Thoracic aorta (tissue), 2 donors: ENCODE measurements at regions not wholly inside any gene's neighbourhood (a gene's known extent, or its start where the extent isn't known, plus 50 kb on each side); places are given as distances from the start of the nearest gene placed in this dataset.

Experiments used
- ATAC-seq: fragments of 150-250 bp; one replicate; pipeline ENCODE4 v1.8.0; 2017; ENCODE audit warnings: low read depth; ENCODE audit not compliant: insufficient number of reproducible peaks, low FRiP score
- DNase-seq: peaks from one replicate; pipeline ENCODE4 v3.0.0-alpha.2; 2020; ENCODE audit warnings: low spot score
- H3K27ac ChIP-seq, 2 donors: fragments of 200-600 bp; sonication (generic); 1 replicate in 1 of 2; 2 replicates in 1 of 2; pipeline ENCODE4 v1.5.1; 2016; ENCODE audit warnings: mild to moderate bottlenecking in 2 of 2, moderate library complexity in 2 of 2
- H3K27me3 ChIP-seq: fragments of 200-600 bp; sonication (generic); replicated peaks from 2 replicates; pipeline ENCODE4 v1.6.0; 2016; ENCODE audit warnings: mild to moderate bottlenecking; ENCODE audit not compliant: insufficient read depth
- H3K36me3 ChIP-seq: fragments of 200-600 bp; sonication (generic); one replicate; pipeline ENCODE4 v1.5.1; 2016
- H3K4me1 ChIP-seq, 2 donors: fragments of 200-600 bp; sonication (generic); 1 replicate in 1 of 2; 2 replicates in 1 of 2; pipeline versions ENCODE4 v1.5.1 to v1.6.0; 2016; ENCODE audit warnings: low read depth in 2 of 2, mild to moderate bottlenecking in 1 of 2; ENCODE audit not compliant: control insufficient read depth in 1 of 2
- H3K4me3 ChIP-seq: fragments of 200-600 bp; sonication (generic); 2 replicates; pipeline ENCODE4 v1.5.1; 2016; ENCODE audit warnings: mild to moderate bottlenecking
- H3K9me3 ChIP-seq: fragments of 200-600 bp; sonication (generic); 2 replicates; pipeline ENCODE4 v1.5.1; 2016
- CTCF ChIP-seq: fragments of 200-600 bp; sonication (generic); IDR thresholded peaks from one replicate; pipeline ENCODE4 v1.5.1; 2019; ENCODE audit warnings: antibody characterized with exemption

GRCh38 chr12:86903159-86903558, 647.0 kb upstream of the MGAT4C start:
- DNase-seq (no peak), ATAC-seq (no peak)
- TF ChIP-seq CTCF = no peak
- no peaks in the 10 kb centered on the region for H3K27me3 ChIP-seq
- H3K36me3 ChIP-seq = no peaks in the 10 kb centered on the region
- peaks cover 0 to 5% of the 10 kb centered on the region in 2 donors for H3K4me1 ChIP-seq
- no peak overlapping the region for H3K27ac ChIP-seq
- H3K4me3 ChIP-seq = no peak overlapping the region
- H3K9me3 ChIP-seq = no peaks in the 10 kb centered on the region

GRCh38 chr12:86860776-86861175, 604.6 kb upstream of the MGAT4C start:
- ATAC-seq = no peak

GRCh38 chr12:86852451-86852850, 596.3 kb upstream of the MGAT4C start:
- no peak for DNase-seq
- Histone ChIP-seq H3K9me3 (no peaks in the 10 kb centered on the region), H3K4me1 (no peaks in the 10 kb centered on the region), H3K36me3 (no peaks in the 10 kb centered on the region), H3K4me3 (no peak overlapping the region), H3K27me3 (no peaks in the 10 kb centered on the region), H3K27ac (no peak overlapping the region)
- TF ChIP-seq CTCF = no peak
- no peak for ATAC-seq

More at GRCh38 chr12:86860776-86861175, 604.6 kb upstream of the MGAT4C start:
- no peak overlapping the region for H3K27ac ChIP-seq
- no peaks in the 10 kb centered on the region for H3K27me3 ChIP-seq
- H3K36me3 ChIP-seq = no peaks in the 10 kb centered on the region
- no peaks in the 10 kb centered on the region for H3K9me3 ChIP-seq
- no peak overlapping the region for H3K4me3 ChIP-seq
- no peaks in the 10 kb centered on the region for H3K4me1 ChIP-seq
- no peak for DNase-seq
- TF ChIP-seq CTCF = no peak

GRCh38 chr12:86838711-86839110, 582.5 kb upstream of the MGAT4C start:
- no peak for DNase-seq
- Histone ChIP-seq H3K9me3 (no peaks in the 10 kb centered on the region), H3K4me1 (no peaks in the 10 kb centered on the region), H3K27ac (no peak overlapping the region), H3K36me3 (no peaks in the 10 kb centered on the region), H3K4me3 (peak overlapping the region; percentile 8), H3K27me3 (no peaks in the 10 kb centered on the region)
- TF ChIP-seq CTCF = no peak
- no peak for ATAC-seq

GRCh38 chr12:86838260-86838659, 582.1 kb upstream of the MGAT4C start:
- H3K27ac ChIP-seq = no peak overlapping the region
- no peaks in the 10 kb centered on the region for H3K27me3 ChIP-seq
- H3K4me1 ChIP-seq = no peaks in the 10 kb centered on the region
- peak overlapping the region; percentile 8 for H3K4me3 ChIP-seq
- ATAC-seq = no peak
- no peak for DNase-seq
- H3K9me3 ChIP-seq = no peaks in the 10 kb centered on the region
- no peaks in the 10 kb centered on the region for H3K36me3 ChIP-seq
- no peak for TF ChIP-seq CTCF
